ENCODE measurements at regions not wholly inside any gene's neighbourhood (a gene's known extent, or its start where the extent isn't known, plus 50 kb on each side); places are given as distances from the start of the nearest gene placed in this dataset.
"Not testable (repeated sequence)": the region's sequence is repeated elsewhere in the genome, so short reads cannot be mapped to it uniquely, and the experiment has no call there.

DNA sequence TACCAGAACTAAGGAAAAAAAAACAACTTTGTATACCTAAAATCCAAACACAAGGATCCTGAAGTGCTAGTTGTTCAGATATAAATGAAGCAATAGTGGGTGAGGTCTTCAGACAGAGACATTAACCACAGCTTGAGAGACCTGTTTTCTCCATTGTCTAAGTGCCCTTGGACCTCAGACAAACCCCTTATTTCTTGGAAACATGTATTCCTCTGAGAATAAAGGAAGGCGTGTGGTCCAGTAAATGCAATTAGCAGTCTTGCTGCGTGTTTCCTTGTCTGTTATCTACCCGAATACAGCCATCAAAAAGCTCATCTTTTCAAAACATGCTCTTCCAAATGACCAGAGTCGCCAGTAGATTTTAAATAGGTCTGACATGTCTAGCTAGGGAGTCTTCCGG lies 291.1 kb upstream of the NFIA start:
- Histone ChIP-seq H3K4me1 (no peaks in the 10 kb centered on the region), H3K27ac (no peak overlapping the region), H3K4me3 (no peak overlapping the region), H3K36me3 (no peaks in the 10 kb centered on the region), H3K9me3 (no peaks in the 10 kb centered on the region), H3K27me3 (no peaks in the 10 kb centered on the region)
- TF ChIP-seq EP300 (IDR thresholded peaks at IDR 0.05) (no peak), CTCF (IDR thresholded peaks at IDR 0.05) (no peak), POLR2A (IDR thresholded peaks at IDR 0.05) (no peak)
- no peak for DNase-seq (ENCODE audit: low spot score in 2 of 2)
- 56 to 58% methylated on average over 5 of the region's 5 CpGs for WGBS, 2 donors

DNA sequence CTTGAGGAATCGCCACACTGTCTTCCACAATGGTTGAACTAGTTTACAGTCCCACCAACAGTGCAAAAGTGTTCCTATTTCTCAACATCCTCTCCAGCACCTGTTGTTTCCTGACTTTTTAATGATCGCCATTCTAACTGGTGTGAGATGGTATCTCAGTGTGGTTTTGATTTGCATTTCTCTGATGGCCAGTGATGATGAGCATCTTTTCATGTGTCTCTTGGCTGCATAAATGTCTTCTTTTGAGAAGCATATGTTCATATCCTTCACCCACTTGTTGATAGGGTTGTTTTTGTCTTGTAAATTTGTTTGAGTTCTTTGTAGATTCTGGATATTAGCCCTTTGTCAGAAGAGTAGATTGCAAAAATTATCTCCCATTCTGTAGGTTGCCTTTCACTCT lies 309.3 kb upstream of the NFIA start:
- not testable (repeated sequence) for H3K4me1 ChIP-seq; H3K36me3 ChIP-seq; DNase-seq (ENCODE audit: low spot score in 2 of 2); H3K4me3 ChIP-seq; H3K27ac ChIP-seq; H3K27me3 ChIP-seq
- H3K9me3 ChIP-seq, result peaks cover 0 to 12% (median 0%) of the 10 kb centered on the region in 4 donors
- WGBS, 2 donors, result 92 to 98% methylated on average over 2 of the region's 2 CpGs

GRCh38 chr1:60769082-60769481 lies 313.3 kb upstream of the NFIA start:
- 82 to 91% methylated on average over 1 of the region's 1 CpG for WGBS, 2 donors
- no peaks in the 10 kb centered on the region for H3K36me3 ChIP-seq

GRCh38 chr1:60765204-60765603 lies 317.2 kb upstream of the NFIA start:
- 51 to 55% methylated on average over 5 of the region's 5 CpGs for WGBS, 2 donors
- H3K9me3 ChIP-seq, result no peaks in the 10 kb centered on the region
- TF ChIP-seq POLR2A (IDR thresholded peaks at IDR 0.05) (no peak), EP300 (IDR thresholded peaks at IDR 0.05) (no peak), CTCF (IDR thresholded peaks at IDR 0.05) (peak in 4 of 5 experiments; percentile 10 to 30 (median 20))
- peaks cover 0 to 8% (median 0%) of the 10 kb centered on the region in 4 donors for H3K4me1 ChIP-seq
- no peak overlapping the region for H3K27ac ChIP-seq
- no peak for DNase-seq (ENCODE audit: low spot score in 2 of 2)
- no peaks in the 10 kb centered on the region for H3K27me3 ChIP-seq
- no peak overlapping the region for H3K4me3 ChIP-seq
- no peaks in the 10 kb centered on the region for H3K36me3 ChIP-seq

More at GRCh38 chr1:60769082-60769481, 313.3 kb upstream of the NFIA start:
- TF ChIP-seq CTCF (IDR thresholded peaks at IDR 0.05) (no peak), POLR2A (IDR thresholded peaks at IDR 0.05) (no peak), EP300 (IDR thresholded peaks at IDR 0.05) (no peak)
- Histone ChIP-seq H3K4me3 (no peak overlapping the region), H3K9me3 (peaks cover 0 to 4% (median 0%) of the 10 kb centered on the region in 4 donors), H3K27me3 (no peaks in the 10 kb centered on the region), H3K4me1 (no peaks in the 10 kb centered on the region), H3K27ac (no peak overlapping the region)
- no peak for DNase-seq (ENCODE audit: low spot score in 2 of 2)

DNA sequence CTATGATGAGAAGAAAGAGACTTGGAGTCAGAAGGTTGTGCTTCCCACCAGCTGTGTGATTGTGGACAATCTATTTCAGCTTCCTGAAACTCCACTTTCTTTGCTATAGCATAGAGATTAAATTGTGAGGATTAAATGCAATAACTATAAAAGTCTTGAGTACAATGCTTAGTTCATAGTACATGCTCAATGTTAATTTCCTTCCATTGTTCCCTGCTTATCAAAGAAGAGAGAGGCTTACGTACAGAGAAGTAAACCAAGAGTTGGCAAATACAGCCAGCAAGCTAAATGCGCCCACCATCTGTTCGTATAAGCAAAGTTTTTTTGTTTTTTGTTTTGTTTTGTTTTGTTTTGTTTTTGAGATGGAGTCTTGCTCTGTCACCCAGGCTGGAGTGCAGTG lies 317.9 kb upstream of the NFIA start:
- Histone ChIP-seq H3K27me3 (no peaks in the 10 kb centered on the region), H3K36me3 (no peaks in the 10 kb centered on the region), H3K9me3 (no peaks in the 10 kb centered on the region), H3K4me3 (no peak overlapping the region), H3K27ac (no peak overlapping the region), H3K4me1 (peaks cover 0 to 8% (median 0%) of the 10 kb centered on the region in 4 donors)
- no peak for TF ChIP-seq EP300 (IDR thresholded peaks at IDR 0.05)
- TF ChIP-seq CTCF (IDR thresholded peaks at IDR 0.05), result no peak
- no peak for TF ChIP-seq POLR2A (IDR thresholded peaks at IDR 0.05)
- 75 to 87% methylated on average over 3 of the region's 3 CpGs for WGBS, 2 donors
- no peak for DNase-seq (ENCODE audit: low spot score in 2 of 2)

DNA sequence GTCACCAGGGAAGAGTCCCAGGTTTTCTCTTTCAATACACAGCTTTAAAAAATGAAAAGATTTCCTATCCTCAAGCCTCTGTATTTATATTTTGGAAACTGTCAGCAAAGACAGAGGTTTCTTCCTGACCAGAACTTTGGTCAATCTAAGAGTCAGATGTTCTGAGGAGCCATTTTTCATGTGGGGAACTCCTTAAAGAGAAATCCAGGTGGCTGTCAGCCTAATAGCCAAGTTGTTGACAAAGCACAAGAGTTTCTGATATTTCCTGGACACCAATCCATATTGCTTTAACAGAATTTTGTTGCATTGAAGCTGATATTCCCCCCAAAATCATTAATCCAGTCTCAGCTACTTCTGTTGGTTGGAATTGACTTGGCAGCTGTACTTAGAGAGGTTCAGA lies 318.6 kb upstream of the NFIA start:
- Histone ChIP-seq H3K27ac (no peak overlapping the region), H3K9me3 (no peaks in the 10 kb centered on the region), H3K4me1 (peaks cover 0 to 8% (median 0%) of the 10 kb centered on the region in 4 donors), H3K36me3 (no peaks in the 10 kb centered on the region), H3K4me3 (no peak overlapping the region), H3K27me3 (no peaks in the 10 kb centered on the region)
- DNase-seq (ENCODE audit: low spot score in 2 of 2), result no peak
- no peak for TF ChIP-seq CTCF (IDR thresholded peaks at IDR 0.05)
- no peak for TF ChIP-seq POLR2A (IDR thresholded peaks at IDR 0.05)
- no peak for TF ChIP-seq EP300 (IDR thresholded peaks at IDR 0.05)

All from tibial nerve (tissue), 4 donors.